GM19238 (cell line): ENCODE measurements at regions not wholly inside any gene's neighbourhood (a gene's known extent, or its start where the extent isn't known, plus 50 kb on each side); places are given as distances from the start of the nearest gene placed in this dataset.
"Not testable (repeated sequence)": the region's sequence is repeated elsewhere in the genome, so short reads cannot be mapped to it uniquely, and the experiment has no call there.

Source experiments
- DNase-seq: peaks from one replicate; pipeline ENCODE4 v3.0.0; 2011; ENCODE audit warnings: low spot score; ENCODE audit not compliant: insufficient read length

- no peak for DNase-seq
Observed at GRCh38 chr17:71735893-71736292, 384.9 kb upstream of the SOX9 start.

- DNase-seq: no peak
Observed at GRCh38 chr17:71740866-71741265, 380.0 kb upstream of the SOX9 start.

- DNase-seq: no peak
Observed at GRCh38 chr17:71741836-71742235, 379.0 kb upstream of the SOX9 start.

- DNase-seq: no peak
Observed at GRCh38 chr17:71748872-71749271, 371.9 kb upstream of the SOX9 start.

GRCh38 chr17:71753070-71753469 is 367.8 kb upstream of the SOX9 start:
- DNase-seq: no peak

GRCh38 chr17:71757156-71757555 is 363.7 kb upstream of the SOX9 start:
- no peak for DNase-seq

GRCh38 chr17:71757956-71758355 is 362.9 kb upstream of the SOX9 start:
- no peak for DNase-seq

- DNase-seq: no peak
Observed at GRCh38 chr17:71759422-71760060, 361.3 kb upstream of the SOX9 start.

GRCh38 chr17:71760062-71760720 is 360.6 kb upstream of the SOX9 start:
- no peak for DNase-seq

- DNase-seq: no peak
Observed at GRCh38 chr17:71762526-71762925, 358.3 kb upstream of the SOX9 start.

- DNase-seq: no peak
Observed at GRCh38 chr17:71764505-71764904, 356.3 kb upstream of the SOX9 start.

- no peak for DNase-seq
Observed at GRCh38 chr17:71765437-71765836, 355.4 kb upstream of the SOX9 start.

- no peak for DNase-seq
Observed at GRCh38 chr17:71769850-71770249, 351.0 kb upstream of the SOX9 start.

GRCh38 chr17:71777048-71777640 is 343.7 kb upstream of the SOX9 start:
- no peak for DNase-seq

GRCh38 chr17:71779482-71779881 is 341.3 kb upstream of the SOX9 start:
- no peak for DNase-seq

GRCh38 chr17:71780596-71780995 is 340.2 kb upstream of the SOX9 start:
- DNase-seq: no peak

- DNase-seq: not testable (repeated sequence)
Observed at GRCh38 chr17:71782021-71782420, 338.8 kb upstream of the SOX9 start.

- no peak for DNase-seq
Observed at GRCh38 chr17:71790791-71791190, 330.0 kb upstream of the SOX9 start.

- DNase-seq: no peak
Observed at GRCh38 chr17:71791311-71791710, 329.5 kb upstream of the SOX9 start.

- no peak for DNase-seq
Observed at GRCh38 chr17:71792966-71793365, 327.9 kb upstream of the SOX9 start.

GRCh38 chr17:71793518-71793917 is 327.3 kb upstream of the SOX9 start:
- DNase-seq: no peak

GRCh38 chr17:71798701-71799100 is 322.1 kb upstream of the SOX9 start:
- DNase-seq: no peak

GRCh38 chr17:71799657-71800056 is 321.2 kb upstream of the SOX9 start:
- DNase-seq: no peak
